ENCODE measurements at regions not wholly inside any gene's neighbourhood (a gene's known extent, or its start where the extent isn't known, plus 50 kb on each side); places are given as distances from the start of the nearest gene placed in this dataset.
"Not testable (repeated sequence)": the region's sequence is repeated elsewhere in the genome, so short reads cannot be mapped to it uniquely, and the experiment has no call there.

- H2BK20ac ChIP-seq (ENCODE audit: low read length); H3K4me3 ChIP-seq (ENCODE audit: extremely low read depth in 1 of 4, insufficient read depth in 2 of 4, low read depth in 3 of 4, low read length in 4 of 4); H3K23ac ChIP-seq (ENCODE audit: insufficient read length); H4K20me1 ChIP-seq (replicated peaks in 1 of 2; ENCODE audit: control insufficient read depth in 1 of 2, insufficient read depth in 2 of 2, low read length in 2 of 2); H3K14ac ChIP-seq (ENCODE audit: insufficient read length); H3K9me3 ChIP-seq (ENCODE audit: insufficient read depth in 2 of 2, low read depth in 1 of 2, low read length in 1 of 2); H3K27me3 ChIP-seq (replicated peaks in 1 of 4; ENCODE audit: control insufficient read depth in 3 of 4, extremely low read depth in 1 of 4, insufficient read depth in 3 of 4, low read length in 3 of 4); H3K27ac ChIP-seq (ENCODE audit: low read depth, low read length); H2BK15ac ChIP-seq (ENCODE audit: low read length); DNase-seq (ENCODE audit: low read depth in 1 of 2, low spot score in 2 of 2); H4K91ac ChIP-seq (replicated peaks; ENCODE audit: insufficient read length, low read length); H3K23me2 ChIP-seq (ENCODE audit: low read depth, low read length); H3K36me3 ChIP-seq (ENCODE audit: control insufficient read depth in 2 of 4, insufficient read depth in 4 of 4, low read length in 3 of 4); CTCF ChIA-PET (ENCODE audit: partially characterized antibody); H3K4me1 ChIP-seq (replicated peaks in 1 of 4; ENCODE audit: control insufficient read depth in 3 of 4, insufficient read depth in 4 of 4, low read length in 3 of 4); H4K5ac ChIP-seq (ENCODE audit: insufficient read length, low read depth, low read length); H2BK5ac ChIP-seq (ENCODE audit: low read depth, low read length); H4K8ac ChIP-seq (ENCODE audit: extremely low read depth, insufficient read depth, low read length); H3K4ac ChIP-seq (replicated peaks; ENCODE audit: insufficient read length, low read depth, low read length); H3K4me2 ChIP-seq (ENCODE audit: insufficient read depth in 1 of 2, low read depth in 2 of 2, low read length in 2 of 2); H3K9ac ChIP-seq (replicated peaks in 1 of 4; ENCODE audit: extremely low read depth in 1 of 4, low read depth in 3 of 4, low read length in 3 of 4); H2AK5ac ChIP-seq (ENCODE audit: low read depth, low read length); H2BK120ac ChIP-seq (replicated peaks; ENCODE audit: low read depth, low read length); H3K79me2 ChIP-seq (ENCODE audit: control insufficient read depth in 1 of 2, insufficient read depth in 2 of 2, low read length in 2 of 2); H2AFZ ChIP-seq (ENCODE audit: low read length); FAIRE-seq; H3K79me1 ChIP-seq (ENCODE audit: low read depth, low read length); H3K18ac ChIP-seq (ENCODE audit: extremely low read depth, low read length); H2BK12ac ChIP-seq (ENCODE audit: low read depth, low read length): not testable (repeated sequence)
- peak overlapping the region; percentile 99 for H3K56ac ChIP-seq (replicated peaks; ENCODE audit: insufficient read length, low read depth, low read length)
- POLR2A ChIA-PET (ENCODE audit: partially characterized antibody), result interaction anchor here (0.7 kb wide), 1 partner anchor 1111 kb away, joined by 3 read pairs; no protein-coding TSS in a partner anchor
These were observed 145.3 kb upstream of the TBX3 start for GRCh38 chr12:114829244-114829643.

All from H1 (cell line).